H1 (cell line): ENCODE measurements at regions not wholly inside any gene's neighbourhood (a gene's known extent, or its start where the extent isn't known, plus 50 kb on each side); places are given as distances from the start of the nearest gene placed in this dataset.

Source experiments
- CTCF ChIA-PET: fragments of 300-600 bp; sonication (Branson Sonifier 250); formaldehyde crosslinking; loops from one replicate; lab custom pipeline; 2021; ENCODE audit not compliant: partially characterized antibody; lab: Charles Lee
- POLR2A ChIA-PET: fragments of 300-600 bp; sonication (Branson Sonifier 250); formaldehyde crosslinking; loops from one replicate; lab custom pipeline; 2021; ENCODE audit warnings: inconsistent platforms; ENCODE audit not compliant: partially characterized antibody; lab: Charles Lee
- DNase-seq, 2 experiments: peaks; one replicate each; pipeline versions ENCODE4 v3.0.0 to v3.0.0-alpha.2; 2010 to 2022; ENCODE audit warnings: low spot score in 2 of 2, low read depth in 1 of 2, mixed read lengths in 1 of 2
- FAIRE-seq: peaks from 2 replicates; lab custom pipeline; 2011; peaks lifted over from hg19 to GRCh38; lab: Jason Lieb, UNC
- H2AFZ ChIP-seq: 2 replicates; pipeline ENCODE4 v1.8.1; 2012; ENCODE audit warnings: low read length, inconsistent platforms
- H2AK5ac ChIP-seq: 2 replicates; pipeline ENCODE4 v1.6.1; 2013; ENCODE audit warnings: low read depth, low read length
- H2BK120ac ChIP-seq: replicated peaks from 2 replicates; pipeline ENCODE3; 2013; ENCODE audit warnings: low read depth, low read length, inconsistent platforms
- H2BK12ac ChIP-seq: 2 replicates; pipeline ENCODE4 v1.6.1; 2013; ENCODE audit warnings: low read depth, low read length
- H2BK15ac ChIP-seq: 2 replicates; pipeline ENCODE4 v1.6.1; 2013; ENCODE audit warnings: low read length
- H2BK20ac ChIP-seq: 2 replicates; pipeline ENCODE4 v1.6.1; 2013; ENCODE audit warnings: low read length
- H2BK5ac ChIP-seq: 2 replicates; pipeline ENCODE4 v1.6.1; 2013; ENCODE audit warnings: low read depth, low read length
- H3K14ac ChIP-seq: 2 replicates; pipeline ENCODE4 v1.6.1; 2013; ENCODE audit warnings: inconsistent platforms; ENCODE audit not compliant: insufficient read length
- H3K18ac ChIP-seq: 2 replicates; pipeline ENCODE4 v1.6.1; 2013; ENCODE audit warnings: low read length; ENCODE audit errors: extremely low read depth
- H3K23ac ChIP-seq: 2 replicates; pipeline ENCODE4 v1.6.1; 2013; ENCODE audit warnings: inconsistent platforms; ENCODE audit not compliant: insufficient read length
- H3K23me2 ChIP-seq: 2 replicates; pipeline ENCODE4 v1.6.1; 2013; ENCODE audit warnings: low read depth, low read length
- H3K27ac ChIP-seq: 2 replicates; pipeline ENCODE4 v1.6.1; 2011; ENCODE audit warnings: low read depth, low read length, inconsistent platforms
- H3K27me3 ChIP-seq, 4 experiments: replicated peaks in 1 of 4; 1 replicate in 1 of 4; 2 replicates in 3 of 4; pipeline versions ENCODE4 v1.6.1 to v1.8.1; 2011 to 2013; ENCODE audit warnings: low read length in 3 of 4, mild to moderate bottlenecking in 3 of 4, inconsistent platforms in 2 of 4, mixed read lengths in 2 of 4, moderate library complexity in 1 of 4; ENCODE audit not compliant: control insufficient read depth in 3 of 4, insufficient read depth in 3 of 4; ENCODE audit errors: extremely low read depth in 1 of 4
- H3K36me3 ChIP-seq, 4 experiments: 2 replicates each; pipeline versions ENCODE4 v1.6.1 to v1.8.1; 2011 to 2013; ENCODE audit warnings: mild to moderate bottlenecking in 4 of 4, low read length in 3 of 4, moderate library complexity in 2 of 4, control low read depth in 1 of 4, inconsistent platforms in 1 of 4; ENCODE audit not compliant: insufficient read depth in 4 of 4, control insufficient read depth in 2 of 4
- H3K4ac ChIP-seq: replicated peaks from 2 replicates; pipeline ENCODE3; 2013; ENCODE audit warnings: low read length, low read depth, mixed read lengths, inconsistent platforms; ENCODE audit not compliant: insufficient read length
- H3K4me1 ChIP-seq, 4 experiments: replicated peaks in 1 of 4; 1 replicate in 1 of 4; 2 replicates in 3 of 4; pipeline versions ENCODE4 v1.6.1 to v1.8.1; 2011 to 2013; ENCODE audit warnings: low read length in 3 of 4, inconsistent platforms in 2 of 4, mixed read lengths in 1 of 4; ENCODE audit not compliant: insufficient read depth in 4 of 4, control insufficient read depth in 3 of 4
- H3K4me2 ChIP-seq, 2 experiments: 2 replicates each; pipeline versions ENCODE4 v1.6.1 to v1.8.1; 2011 to 2013; ENCODE audit warnings: low read depth in 2 of 2, low read length in 2 of 2, control low read depth in 1 of 2, inconsistent platforms in 1 of 2, mild to moderate bottlenecking in 1 of 2; ENCODE audit not compliant: insufficient read depth in 1 of 2
- H3K4me3 ChIP-seq, 4 experiments: fragments of 200-600, 300-600 bp in 1 of 4; sonication (generic), shearing (Covaris generic), sonication (Bioruptor Twin) in 1 of 4; 2 replicates each; pipeline versions ENCODE4 v1.5.1 to v1.8.1; 2011 to 2016; ENCODE audit warnings: low read length in 4 of 4, low read depth in 3 of 4, control low read depth in 2 of 4, inconsistent platforms in 2 of 4, mild to moderate bottlenecking in 2 of 4, mixed read lengths in 1 of 4, moderate library complexity in 1 of 4; ENCODE audit not compliant: insufficient read depth in 2 of 4; ENCODE audit errors: extremely low read depth in 1 of 4
- H3K56ac ChIP-seq: replicated peaks from 2 replicates; pipeline ENCODE3; 2013; ENCODE audit warnings: low read depth, mild to moderate bottlenecking, mixed read lengths, low read length, inconsistent platforms; ENCODE audit not compliant: insufficient read length
- H3K79me1 ChIP-seq: 2 replicates; pipeline ENCODE4 v1.6.1; 2013; ENCODE audit warnings: low read depth, low read length, control low read depth
- H3K79me2 ChIP-seq, 2 experiments: 2 replicates each; pipeline versions ENCODE4 v1.6.1 to v1.8.1; 2012 to 2013; ENCODE audit warnings: low read length in 2 of 2, mild to moderate bottlenecking in 2 of 2, inconsistent platforms in 1 of 2; ENCODE audit not compliant: insufficient read depth in 2 of 2, control insufficient read depth in 1 of 2
- H3K9ac ChIP-seq, 4 experiments: replicated peaks in 1 of 4; 1 replicate in 1 of 4; 2 replicates in 3 of 4; pipeline versions ENCODE4 v1.6.1 to v1.8.1; 2011 to 2013; ENCODE audit warnings: low read depth in 3 of 4, low read length in 3 of 4, control low read depth in 2 of 4, mild to moderate bottlenecking in 2 of 4, moderate library complexity in 2 of 4, inconsistent platforms in 1 of 4; ENCODE audit errors: extremely low read depth in 1 of 4
- H3K9me3 ChIP-seq, 2 experiments: 2 replicates each; pipeline versions ENCODE4 v1.6.1 to v1.8.1; 2012 to 2013; ENCODE audit warnings: mild to moderate bottlenecking in 2 of 2, moderate library complexity in 2 of 2, control low read depth in 1 of 2, inconsistent platforms in 1 of 2, low read depth in 1 of 2, low read length in 1 of 2, mixed read lengths in 1 of 2; ENCODE audit not compliant: insufficient read depth in 2 of 2
- H4K20me1 ChIP-seq, 2 experiments: replicated peaks in 1 of 2; 2 replicates each; pipeline versions ENCODE3 to v1.8.1; 2011 to 2013; ENCODE audit warnings: inconsistent platforms in 2 of 2, low read length in 2 of 2, mild to moderate bottlenecking in 1 of 2; ENCODE audit not compliant: insufficient read depth in 2 of 2, control insufficient read depth in 1 of 2
- H4K5ac ChIP-seq: 2 replicates; pipeline ENCODE4 v1.6.1; 2013; ENCODE audit warnings: low read length, low read depth, mixed read lengths, inconsistent platforms; ENCODE audit not compliant: insufficient read length
- H4K8ac ChIP-seq: 2 replicates; pipeline ENCODE4 v1.8.0; 2013; ENCODE audit warnings: mild to moderate bottlenecking, moderate library complexity, low read length, inconsistent platforms; ENCODE audit not compliant: insufficient read depth; ENCODE audit errors: extremely low read depth
- H4K91ac ChIP-seq: replicated peaks from 2 replicates; pipeline ENCODE3; 2013; ENCODE audit warnings: low read length, mixed read lengths, inconsistent platforms; ENCODE audit not compliant: insufficient read length
- BRCA1 ChIP-seq: IDR thresholded peaks from 2 replicates; pipeline ENCODE4 v1.6.1; 2012; ENCODE audit warnings: low read depth, low read length, improper control_type of control experiment
- CEBPB ChIP-seq: IDR thresholded peaks from 2 replicates; pipeline ENCODE4 v1.6.1; 2012; ENCODE audit warnings: low read depth, low read length
- CTCF ChIP-seq, 3 experiments: IDR thresholded peaks; 1 replicate in 2 of 3; 2 replicates in 1 of 3; pipeline versions ENCODE4 v1.5.1 to v1.6.1; 2011; ENCODE audit warnings: low read length in 3 of 3, mild to moderate bottlenecking in 3 of 3, inconsistent platforms in 2 of 3, low read depth in 1 of 3, moderate library complexity in 1 of 3; ENCODE audit not compliant: insufficient read depth in 1 of 3; ENCODE audit errors: control extremely low read depth in 1 of 3
- E2F6 ChIP-seq: IDR thresholded peaks from 2 replicates; pipeline ENCODE4 v1.6.1; 2012; ENCODE audit warnings: inconsistent platforms
- GTF2F1 ChIP-seq: IDR thresholded peaks from 2 replicates; pipeline ENCODE4 v1.6.1; 2012; ENCODE audit warnings: low read depth, low read length, improper control_type of control experiment, borderline replicate concordance
- RNF2 ChIP-seq: fragments of 200-900, 300-1000 bp; sonication (generic); IDR thresholded peaks from 2 replicates; pipeline ENCODE4 v1.7.1; 2016; ENCODE audit warnings: borderline replicate concordance, low read depth, mild to moderate bottlenecking, antibody characterized with exemption, low read length; ENCODE audit not compliant: poor library complexity, severe bottlenecking; ENCODE audit errors: missing control alignments
- SIRT6 ChIP-seq: IDR thresholded peaks from one replicate; pipeline ENCODE4 v1.7.1; 2012; ENCODE audit warnings: low read length, inconsistent platforms
- TAF1 ChIP-seq: IDR thresholded peaks from 2 replicates; pipeline ENCODE4 v1.6.1; 2011; ENCODE audit warnings: mild to moderate bottlenecking, low read depth, low read length
- TAF7 ChIP-seq: optimal IDR thresholded peaks from 2 replicates; pipeline ENCODE3; 2011; ENCODE audit warnings: low read depth, mild to moderate bottlenecking, inconsistent platforms, low read length, moderate library complexity, borderline replicate concordance
- USF2 ChIP-seq: IDR thresholded peaks from 2 replicates; pipeline ENCODE4 v1.6.1; 2011; ENCODE audit warnings: low read length, improper control_type of control experiment
- WGBS, 2 experiments: shearing (Covaris generic) in 1 of 2; methylation state at CpG; one replicate each; pipeline versions ENCODE4 v1.1.6 to v1.1.7; 2013 to 2015; ENCODE audit warnings: low lambda C conversion rate in 2 of 2, mixed read lengths in 2 of 2, inconsistent platforms in 1 of 2, low coverage in 1 of 2, missing lambda C conversion rate in 1 of 2; ENCODE audit not compliant: insufficient replicate concordance in 2 of 2, insufficient coverage in 1 of 2, insufficient read length in 1 of 2; ENCODE audit errors: extremely low coverage in 1 of 2, missing lambda C conversion rate in 1 of 2; 5-methylcytosine and 5-hydroxymethylcytosine counted together

GRCh38 chr10:125450218-125450617 is 232.7 kb downstream of the TEX36 start:
- Histone ChIP-seq H3K9ac (no peak overlapping the region), H2AK5ac (no peak overlapping the region), H2BK5ac (no peak overlapping the region), H4K91ac (no peak overlapping the region), H3K4ac (no peak overlapping the region), H2AFZ (no peak overlapping the region), H4K20me1 (no peaks in the 10 kb centered on the region), H3K9me3 (no peaks in the 10 kb centered on the region), H4K8ac (no peak overlapping the region), H3K56ac (no peak overlapping the region), H3K36me3 (no peaks in the 10 kb centered on the region), H4K5ac (no peak overlapping the region), H2BK20ac (no peak overlapping the region), H3K23me2 (no peaks in the 10 kb centered on the region), H2BK12ac (no peak overlapping the region), H3K79me1 (no peaks in the 10 kb centered on the region), H3K4me3 (no peak overlapping the region), H3K79me2 (no peaks in the 10 kb centered on the region), H3K18ac (no peak overlapping the region), H2BK15ac (no peak overlapping the region), H3K14ac (no peak overlapping the region), H3K27me3 (no peaks in the 10 kb centered on the region; a peak in 1 of 7 replicates), H3K4me1 (peaks cover 2 to 4% (median 3%) of the 10 kb centered on the region in 4 experiments; a peak in 4 of 7 replicates), H3K23ac (no peak overlapping the region), H3K27ac (no peak overlapping the region), H3K4me2 (no peak overlapping the region), H2BK120ac (no peak overlapping the region)
- no peak for DNase-seq
- WGBS, 2 experiments = 97% methylated on average over 4 of the region's 4 CpGs; no CpG with 5 or more reads in 1 of the 2 experiments
- CTCF ChIA-PET = interaction anchor here (0.8 to 1.3 kb wide), 6 partner anchors 9 to 222 kb away, joined by 3 to 5 read pairs (median 3); no protein-coding TSS in a partner anchor
- POLR2A ChIA-PET = no interaction called here
- FAIRE-seq = no peak
- no peak for TF ChIP-seq BRCA1
- no peak for TF ChIP-seq SIRT6
- TF ChIP-seq GTF2F1 = no peak
- TF ChIP-seq E2F6 = no peak
- TF ChIP-seq CTCF (IDR thresholded peaks at IDR 0.05; ENCODE audit: control extremely low read depth in 1 of 3, insufficient read depth in 1 of 3, low read depth in 1 of 3, low read length in 3 of 3) = no peak
- no peak for TF ChIP-seq CEBPB
- TF ChIP-seq USF2 = no peak
- TF ChIP-seq TAF1 = no peak
- no peak for TF ChIP-seq RNF2
- no peak for TF ChIP-seq TAF7
